ENCODE measurements at regions not wholly inside any gene's neighbourhood (a gene's known extent, or its start where the extent isn't known, plus 50 kb on each side); places are given as distances from the start of the nearest gene placed in this dataset.

DNA sequence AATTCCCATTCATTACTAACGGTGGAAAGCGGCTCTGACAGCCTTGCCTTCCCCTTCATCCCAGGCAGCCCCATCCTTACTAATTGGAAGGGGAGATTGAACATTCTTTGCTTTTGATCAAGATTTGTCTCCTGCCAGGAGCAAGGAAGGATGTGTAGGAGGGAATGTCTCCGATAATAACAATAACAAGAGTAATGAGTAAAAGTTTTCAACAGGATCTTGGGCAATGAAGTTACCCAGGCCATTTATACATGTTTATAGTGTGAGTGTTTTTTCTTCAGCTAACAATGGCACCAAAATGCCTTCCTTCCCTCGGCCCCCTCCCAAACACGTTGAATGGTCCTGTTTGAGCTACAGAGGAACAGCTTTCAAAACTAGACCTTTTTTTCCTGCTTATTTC, 83.8 kb downstream of the GATA6 start:
- TF ChIP-seq, protein P1, sequence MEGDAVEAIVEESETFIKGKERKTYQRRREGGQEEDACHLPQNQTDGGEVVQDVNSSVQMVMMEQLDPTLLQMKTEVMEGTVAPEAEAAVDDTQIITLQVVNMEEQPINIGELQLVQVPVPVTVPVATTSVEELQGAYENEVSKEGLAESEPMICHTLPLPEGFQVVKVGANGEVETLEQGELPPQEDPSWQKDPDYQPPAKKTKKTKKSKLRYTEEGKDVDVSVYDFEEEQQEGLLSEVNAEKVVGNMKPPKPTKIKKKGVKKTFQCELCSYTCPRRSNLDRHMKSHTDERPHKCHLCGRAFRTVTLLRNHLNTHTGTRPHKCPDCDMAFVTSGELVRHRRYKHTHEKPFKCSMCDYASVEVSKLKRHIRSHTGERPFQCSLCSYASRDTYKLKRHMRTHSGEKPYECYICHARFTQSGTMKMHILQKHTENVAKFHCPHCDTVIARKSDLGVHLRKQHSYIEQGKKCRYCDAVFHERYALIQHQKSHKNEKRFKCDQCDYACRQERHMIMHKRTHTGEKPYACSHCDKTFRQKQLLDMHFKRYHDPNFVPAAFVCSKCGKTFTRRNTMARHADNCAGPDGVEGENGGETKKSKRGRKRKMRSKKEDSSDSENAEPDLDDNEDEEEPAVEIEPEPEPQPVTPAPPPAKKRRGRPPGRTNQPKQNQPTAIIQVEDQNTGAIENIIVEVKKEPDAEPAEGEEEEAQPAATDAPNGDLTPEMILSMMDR (IDR thresholded peaks at IDR 0.05): no peak
- Histone ChIP-seq H3K9me3 (no peaks in the 10 kb centered on the region), H3K27me3 (replicated peaks; ENCODE audit: insufficient read depth) (no peaks in the 10 kb centered on the region), H3K4me3 (no peak overlapping the region), H3K36me3 (no peaks in the 10 kb centered on the region), H3K4me1 (ENCODE audit: control insufficient read depth in 1 of 2, low read depth in 2 of 2) (peaks cover 4 to 5% of the 10 kb centered on the region in 2 donors), H3K27ac (no peak overlapping the region)
- ATAC-seq (ENCODE audit: insufficient number of reproducible peaks, low FRiP score, low read depth): no peak
- DNase-seq (ENCODE audit: low spot score): no peak
